ENCODE measurements at regions not wholly inside any gene's neighbourhood (a gene's known extent, or its start where the extent isn't known, plus 50 kb on each side); places are given as distances from the start of the nearest gene placed in this dataset.

- Histone ChIP-seq H3K27ac (ENCODE audit: low read length) (no peak overlapping the region), H3K27me3 (ENCODE audit: low read length) (0 out of 2 replicates have a peak, but pooled peaks cover 3% of the 10 kb centered on the region), H3K4me1 (ENCODE audit: low read length) (no peaks in the 10 kb centered on the region), H3K9me2 (replicated peaks; ENCODE audit: insufficient read depth, low read length) (no peaks in the 10 kb centered on the region), H2AFZ (ENCODE audit: low read length) (no peak overlapping the region), H3K4me3 (ENCODE audit: low read length) (no peak overlapping the region), H3K79me2 (ENCODE audit: low read length) (no peaks in the 10 kb centered on the region), H3K4me2 (ENCODE audit: low read depth, low read length, poor library complexity, severe bottlenecking) (no peak overlapping the region), H4K20me1 (ENCODE audit: insufficient read depth, low read depth, low read length) (no peaks in the 10 kb centered on the region), H3K9me3 (ENCODE audit: low read length) (no peaks in the 10 kb centered on the region), H3K9ac (ENCODE audit: low read length) (no peak overlapping the region), H3K36me3 (ENCODE audit: insufficient read depth, low read length) (no peaks in the 10 kb centered on the region)
- no peak for DNase-seq
Measured at GRCh38 chr2:167703441-167703840, 544.0 kb downstream of the STK39 start.

GRCh38 chr2:167702227-167702626 lies 545.2 kb downstream of the STK39 start:
- no peak for DNase-seq
- H3K9ac ChIP-seq (ENCODE audit: low read length) = no peak overlapping the region
- H4K20me1 ChIP-seq (ENCODE audit: insufficient read depth, low read depth, low read length) = no peaks in the 10 kb centered on the region
- no peak overlapping the region for H2AFZ ChIP-seq (ENCODE audit: low read length)
- no peaks in the 10 kb centered on the region for H3K9me2 ChIP-seq (replicated peaks; ENCODE audit: insufficient read depth, low read length)
- no peak overlapping the region for H3K4me3 ChIP-seq (ENCODE audit: low read length)
- H3K79me2 ChIP-seq (ENCODE audit: low read length) = no peaks in the 10 kb centered on the region
- no peaks in the 10 kb centered on the region for H3K36me3 ChIP-seq (ENCODE audit: insufficient read depth, low read length)
- no peaks in the 10 kb centered on the region for H3K9me3 ChIP-seq (ENCODE audit: low read length)
- H3K4me1 ChIP-seq (ENCODE audit: low read length) = no peaks in the 10 kb centered on the region
- H3K27me3 ChIP-seq (ENCODE audit: low read length) = 0 out of 2 replicates have a peak, but pooled peaks cover 3% of the 10 kb centered on the region
- no peak overlapping the region for H3K4me2 ChIP-seq (ENCODE audit: low read depth, low read length, poor library complexity, severe bottlenecking)
- H3K27ac ChIP-seq (ENCODE audit: low read length) = no peak overlapping the region

- H3K4me3 ChIP-seq (ENCODE audit: low read length) = no peak overlapping the region
Measured at GRCh38 chr2:167701651-167702050, 545.7 kb downstream of the STK39 start.

GRCh38 chr2:167697948-167698347 lies 549.4 kb downstream of the STK39 start:
- Histone ChIP-seq H2AFZ (ENCODE audit: low read length) (no peak overlapping the region), H3K9me3 (ENCODE audit: low read length) (no peaks in the 10 kb centered on the region), H3K36me3 (ENCODE audit: insufficient read depth, low read length) (no peaks in the 10 kb centered on the region), H3K4me2 (ENCODE audit: low read depth, low read length, poor library complexity, severe bottlenecking) (no peak overlapping the region), H3K9ac (ENCODE audit: low read length) (no peak overlapping the region), H3K9me2 (replicated peaks; ENCODE audit: insufficient read depth, low read length) (no peaks in the 10 kb centered on the region), H3K4me3 (ENCODE audit: low read length) (no peak overlapping the region), H3K27ac (ENCODE audit: low read length) (no peak overlapping the region), H3K4me1 (ENCODE audit: low read length) (no peaks in the 10 kb centered on the region), H3K27me3 (ENCODE audit: low read length) (no peaks in the 10 kb centered on the region), H3K79me2 (ENCODE audit: low read length) (no peaks in the 10 kb centered on the region), H4K20me1 (ENCODE audit: insufficient read depth, low read depth, low read length) (no peaks in the 10 kb centered on the region)
- DNase-seq = no peak

More at GRCh38 chr2:167701651-167702050, 545.7 kb downstream of the STK39 start:
- Histone ChIP-seq H3K27ac (ENCODE audit: low read length) (no peak overlapping the region), H3K9ac (ENCODE audit: low read length) (no peak overlapping the region), H3K9me3 (ENCODE audit: low read length) (no peaks in the 10 kb centered on the region), H3K4me1 (ENCODE audit: low read length) (no peaks in the 10 kb centered on the region), H2AFZ (ENCODE audit: low read length) (no peak overlapping the region), H3K36me3 (ENCODE audit: insufficient read depth, low read length) (no peaks in the 10 kb centered on the region), H3K4me2 (ENCODE audit: low read depth, low read length, poor library complexity, severe bottlenecking) (no peak overlapping the region), H3K27me3 (ENCODE audit: low read length) (0 out of 2 replicates have a peak, but pooled peaks cover 3% of the 10 kb centered on the region), H4K20me1 (ENCODE audit: insufficient read depth, low read depth, low read length) (no peaks in the 10 kb centered on the region), H3K9me2 (replicated peaks; ENCODE audit: insufficient read depth, low read length) (no peaks in the 10 kb centered on the region), H3K79me2 (ENCODE audit: low read length) (no peaks in the 10 kb centered on the region)
- DNase-seq = no peak

GRCh38 chr2:167697194-167697593 lies 550.2 kb downstream of the STK39 start:
- H3K9ac ChIP-seq (ENCODE audit: low read length) = no peak overlapping the region
- no peak overlapping the region for H3K27ac ChIP-seq (ENCODE audit: low read length)
- H3K4me1 ChIP-seq (ENCODE audit: low read length) = no peaks in the 10 kb centered on the region
- no peak overlapping the region for H2AFZ ChIP-seq (ENCODE audit: low read length)
- no peak overlapping the region for H3K4me2 ChIP-seq (ENCODE audit: low read depth, low read length, poor library complexity, severe bottlenecking)
- no peaks in the 10 kb centered on the region for H4K20me1 ChIP-seq (ENCODE audit: insufficient read depth, low read depth, low read length)
- H3K27me3 ChIP-seq (ENCODE audit: low read length) = no peaks in the 10 kb centered on the region
- no peak for DNase-seq
- H3K36me3 ChIP-seq (ENCODE audit: insufficient read depth, low read length) = no peaks in the 10 kb centered on the region
- H3K9me2 ChIP-seq (replicated peaks; ENCODE audit: insufficient read depth, low read length) = no peaks in the 10 kb centered on the region
- no peaks in the 10 kb centered on the region for H3K79me2 ChIP-seq (ENCODE audit: low read length)
- H3K4me3 ChIP-seq (ENCODE audit: low read length) = no peak overlapping the region
- no peaks in the 10 kb centered on the region for H3K9me3 ChIP-seq (ENCODE audit: low read length)

- no peaks in the 10 kb centered on the region for H3K27me3 ChIP-seq (ENCODE audit: low read length)
- no peaks in the 10 kb centered on the region for H4K20me1 ChIP-seq (ENCODE audit: insufficient read depth, low read depth, low read length)
- no peak overlapping the region for H3K27ac ChIP-seq (ENCODE audit: low read length)
- no peaks in the 10 kb centered on the region for H3K79me2 ChIP-seq (ENCODE audit: low read length)
- no peak for DNase-seq
- no peaks in the 10 kb centered on the region for H3K9me2 ChIP-seq (replicated peaks; ENCODE audit: insufficient read depth, low read length)
- no peak overlapping the region for H3K4me3 ChIP-seq (ENCODE audit: low read length)
- no peaks in the 10 kb centered on the region for H3K9me3 ChIP-seq (ENCODE audit: low read length)
- no peak overlapping the region for H3K4me2 ChIP-seq (ENCODE audit: low read depth, low read length, poor library complexity, severe bottlenecking)
- H3K36me3 ChIP-seq (ENCODE audit: insufficient read depth, low read length) = no peaks in the 10 kb centered on the region
- H3K4me1 ChIP-seq (ENCODE audit: low read length) = no peaks in the 10 kb centered on the region
- H3K9ac ChIP-seq (ENCODE audit: low read length) = no peak overlapping the region
- no peak overlapping the region for H2AFZ ChIP-seq (ENCODE audit: low read length)
Measured at GRCh38 chr2:167692936-167693335, 554.5 kb downstream of the STK39 start.

- H3K4me1 ChIP-seq (ENCODE audit: low read length) = no peaks in the 10 kb centered on the region
Measured at GRCh38 chr2:167692191-167692590, 555.2 kb downstream of the STK39 start.

GRCh38 chr2:167689444-167689843 lies 558.0 kb downstream of the STK39 start:
- Histone ChIP-seq H3K9ac (ENCODE audit: low read length) (no peak overlapping the region), H3K36me3 (ENCODE audit: insufficient read depth, low read length) (no peaks in the 10 kb centered on the region), H3K79me2 (ENCODE audit: low read length) (no peaks in the 10 kb centered on the region), H2AFZ (ENCODE audit: low read length) (no peak overlapping the region), H3K9me3 (ENCODE audit: low read length) (no peaks in the 10 kb centered on the region), H3K27ac (ENCODE audit: low read length) (no peak overlapping the region), H3K27me3 (ENCODE audit: low read length) (no peaks in the 10 kb centered on the region), H3K4me3 (ENCODE audit: low read length) (no peak overlapping the region), H3K4me2 (ENCODE audit: low read depth, low read length, poor library complexity, severe bottlenecking) (no peak overlapping the region), H4K20me1 (ENCODE audit: insufficient read depth, low read depth, low read length) (no peaks in the 10 kb centered on the region), H3K9me2 (replicated peaks; ENCODE audit: insufficient read depth, low read length) (no peaks in the 10 kb centered on the region), H3K4me1 (ENCODE audit: low read length) (no peaks in the 10 kb centered on the region)
- DNase-seq = no peak

More at GRCh38 chr2:167692191-167692590, 555.2 kb downstream of the STK39 start:
- Histone ChIP-seq H3K9me3 (ENCODE audit: low read length) (no peaks in the 10 kb centered on the region), H2AFZ (ENCODE audit: low read length) (no peak overlapping the region), H3K79me2 (ENCODE audit: low read length) (no peaks in the 10 kb centered on the region), H4K20me1 (ENCODE audit: insufficient read depth, low read depth, low read length) (no peaks in the 10 kb centered on the region), H3K27ac (ENCODE audit: low read length) (no peak overlapping the region), H3K9me2 (replicated peaks; ENCODE audit: insufficient read depth, low read length) (no peaks in the 10 kb centered on the region), H3K27me3 (ENCODE audit: low read length) (no peaks in the 10 kb centered on the region), H3K4me2 (ENCODE audit: low read depth, low read length, poor library complexity, severe bottlenecking) (no peak overlapping the region), H3K9ac (ENCODE audit: low read length) (no peak overlapping the region), H3K36me3 (ENCODE audit: insufficient read depth, low read length) (no peaks in the 10 kb centered on the region), H3K4me3 (ENCODE audit: low read length) (no peak overlapping the region)
- DNase-seq = no peak

- Histone ChIP-seq H3K9ac (ENCODE audit: low read length) (no peak overlapping the region), H3K27ac (ENCODE audit: low read length) (no peak overlapping the region), H3K36me3 (ENCODE audit: insufficient read depth, low read length) (no peaks in the 10 kb centered on the region), H3K9me3 (ENCODE audit: low read length) (no peaks in the 10 kb centered on the region), H3K27me3 (ENCODE audit: low read length) (no peaks in the 10 kb centered on the region), H3K4me1 (ENCODE audit: low read length) (no peaks in the 10 kb centered on the region), H3K4me2 (ENCODE audit: low read depth, low read length, poor library complexity, severe bottlenecking) (no peak overlapping the region), H3K4me3 (ENCODE audit: low read length) (no peak overlapping the region), H2AFZ (ENCODE audit: low read length) (no peak overlapping the region), H3K9me2 (replicated peaks; ENCODE audit: insufficient read depth, low read length) (no peaks in the 10 kb centered on the region), H4K20me1 (ENCODE audit: insufficient read depth, low read depth, low read length) (no peaks in the 10 kb centered on the region), H3K79me2 (ENCODE audit: low read length) (no peaks in the 10 kb centered on the region)
- DNase-seq = no peak
Measured at GRCh38 chr2:167686691-167687090, 560.7 kb downstream of the STK39 start.

Data from Karpas-422 (cell line).